ENCODE measurements at regions not wholly inside any gene's neighbourhood (a gene's known extent, or its start where the extent isn't known, plus 50 kb on each side); places are given as distances from the start of the nearest gene placed in this dataset.

- DNase-seq (ENCODE audit: low read depth, low spot score) = no peak
These were observed 83.2 kb downstream of the CEBPB start for GRCh38 chr20:50273601-50274491.

GRCh38 chr20:50274570-50275430, 84.2 kb downstream of the CEBPB start:
- DNase-seq (ENCODE audit: low read depth, low spot score) = no peak

GRCh38 chr20:50276119-50277063, 85.8 kb downstream of the CEBPB start:
- no peak for DNase-seq (ENCODE audit: low read depth, low spot score)

- DNase-seq (ENCODE audit: low read depth, low spot score) = no peak
These were observed 86.4 kb downstream of the CEBPB start for GRCh38 chr20:50277064-50277415.

GRCh38 chr20:50277460-50278376, 87.1 kb downstream of the CEBPB start:
- DNase-seq (ENCODE audit: low read depth, low spot score) = no peak

GRCh38 chr20:50278377-50278683, 87.7 kb downstream of the CEBPB start:
- no peak for DNase-seq (ENCODE audit: low read depth, low spot score)

- DNase-seq (ENCODE audit: low read depth, low spot score) = no peak
These were observed 88.3 kb downstream of the CEBPB start for GRCh38 chr20:50278684-50279531.

DNA sequence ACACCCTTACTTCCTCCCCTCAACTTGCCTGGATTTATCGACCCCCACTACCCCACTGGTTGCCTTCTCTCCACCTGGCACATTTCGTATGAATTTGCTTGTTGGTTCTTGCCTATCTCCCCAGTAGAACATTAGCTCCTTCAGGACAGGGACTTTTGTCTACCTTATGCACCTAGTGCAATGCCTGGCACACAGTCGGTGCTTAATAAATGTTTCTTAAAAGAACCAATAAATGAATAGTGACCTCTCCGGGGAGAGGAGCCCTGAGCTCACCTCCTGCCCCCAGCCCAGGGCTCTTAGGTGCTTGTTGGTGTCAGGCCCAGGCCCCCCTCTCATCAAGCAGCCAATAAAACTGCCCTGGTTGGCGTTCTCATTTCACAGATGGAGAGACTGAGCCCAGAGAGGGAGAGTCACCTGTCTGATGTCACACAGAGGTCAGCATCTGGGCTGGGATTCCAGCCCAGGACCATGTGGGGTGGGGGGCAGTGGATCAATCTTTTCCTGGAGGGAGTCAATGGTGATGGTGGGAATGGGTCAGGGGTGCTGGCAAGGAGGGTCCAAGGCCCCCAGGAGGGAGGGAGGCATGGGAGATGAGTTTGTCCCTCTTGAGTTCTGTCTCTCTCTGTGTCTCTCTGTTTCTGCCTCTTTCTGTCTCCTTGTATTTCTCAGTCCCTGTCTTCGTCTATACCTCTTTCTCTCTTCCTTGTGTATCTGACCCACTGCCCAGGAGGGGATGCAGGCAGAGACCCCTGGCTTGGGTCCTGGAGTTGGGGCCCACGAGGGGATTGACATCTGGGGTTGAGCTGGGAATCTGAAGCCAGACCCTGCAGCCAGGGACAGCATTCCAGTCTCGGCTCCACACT, 89.6 kb downstream of the CEBPB start:
- DNase-seq (ENCODE audit: low read depth, low spot score) = no peak

DNA sequence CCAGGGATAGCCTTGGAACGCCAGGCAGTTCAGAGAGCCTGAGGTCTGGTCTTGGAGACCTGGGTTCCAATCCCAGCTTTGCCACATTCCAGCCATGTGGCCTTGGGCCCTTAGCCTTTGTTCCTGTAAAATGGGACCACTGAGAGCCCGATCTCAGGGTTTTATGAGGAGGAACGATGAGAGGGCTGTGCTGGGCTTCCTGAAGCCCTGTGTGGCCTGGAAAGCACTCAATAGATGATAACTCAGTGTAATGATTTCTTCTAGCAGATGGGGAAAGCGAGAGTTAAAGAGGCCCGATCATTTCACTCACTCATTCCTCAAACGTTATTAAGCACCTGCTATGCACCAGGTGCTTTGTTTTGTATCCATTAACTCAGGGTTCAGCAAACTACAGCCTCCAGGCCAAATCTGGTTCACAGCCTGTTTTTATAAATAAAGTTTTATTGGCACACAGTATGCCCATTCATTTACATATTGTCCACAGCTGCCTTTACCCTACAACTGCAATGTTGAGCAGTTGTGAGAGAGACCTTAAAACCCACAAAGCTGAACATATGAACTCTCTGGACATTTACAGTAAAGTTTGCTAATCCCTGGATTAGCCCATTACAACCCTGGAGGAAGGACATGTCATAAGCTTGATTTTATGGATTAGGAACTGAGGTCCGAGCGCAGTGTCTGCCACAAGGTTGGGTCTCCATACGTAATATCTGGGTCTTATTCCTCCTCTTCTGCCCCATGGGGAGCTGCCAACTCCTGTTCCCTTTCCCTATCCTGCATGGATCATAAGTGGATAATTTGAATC, 90.4 kb downstream of the CEBPB start:
- DNase-seq (ENCODE audit: low read depth, low spot score) = no peak

DNA sequence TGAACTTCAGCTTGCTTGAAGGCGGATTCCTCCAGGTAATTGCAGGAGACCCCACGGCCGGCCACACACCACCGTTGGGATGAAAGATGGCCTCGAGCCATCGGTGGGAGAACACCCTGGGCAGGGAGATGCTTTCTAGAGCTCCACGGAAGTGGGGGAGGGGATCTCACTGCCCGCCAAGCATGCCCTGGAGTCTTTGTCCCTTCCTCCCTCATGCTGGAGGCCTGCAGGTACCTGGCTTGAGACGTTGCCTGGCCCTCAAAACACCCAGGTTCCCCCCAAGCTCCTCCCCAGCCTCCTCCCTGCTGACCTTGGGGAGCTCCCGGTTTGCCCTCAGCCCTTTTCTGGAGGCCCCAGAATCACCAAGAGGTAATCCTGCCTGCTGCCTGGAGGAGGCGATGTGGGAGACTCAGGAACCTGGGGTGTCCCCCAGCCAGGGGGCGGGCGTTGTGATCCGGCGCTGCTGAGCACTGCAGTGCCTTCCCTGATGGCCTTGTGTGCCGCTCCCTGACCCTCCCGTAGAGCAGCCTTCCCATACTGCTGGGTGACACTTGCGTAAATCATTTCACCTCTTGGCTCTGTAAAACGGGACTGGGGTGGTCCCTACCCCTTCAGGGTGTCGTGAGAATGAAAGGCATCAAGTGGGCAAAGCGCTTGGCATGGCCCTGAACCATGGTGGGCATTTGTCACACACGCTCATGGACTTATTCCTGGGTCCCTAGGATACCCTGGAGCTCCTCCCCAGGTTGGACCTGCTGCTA, 91.4 kb downstream of the CEBPB start:
- no peak for DNase-seq (ENCODE audit: low read depth, low spot score)

GRCh38 chr20:50282592-50283241, 92.1 kb downstream of the CEBPB start:
- DNase-seq (ENCODE audit: low read depth, low spot score) = no peak

GRCh38 chr20:50283370-50283769, 92.7 kb downstream of the CEBPB start:
- DNase-seq (ENCODE audit: low read depth, low spot score) = no peak

GRCh38 chr20:50283922-50284810, 93.5 kb downstream of the CEBPB start:
- DNase-seq (ENCODE audit: low read depth, low spot score) = no peak

GRCh38 chr20:50284811-50285375, 94.3 kb downstream of the CEBPB start:
- no peak for DNase-seq (ENCODE audit: low read depth, low spot score)
